Cardiac fibroblast (primary cell): ENCODE measurements at regions not wholly inside any gene's neighbourhood (a gene's known extent, or its start where the extent isn't known, plus 50 kb on each side); places are given as distances from the start of the nearest gene placed in this dataset.

Source experiments
- DNase-seq, 2 donors: peaks; one replicate each; pipeline versions ENCODE4 v3.0.0 to v3.0.0-alpha.2; 2010; ENCODE audit warnings: low read depth in 2 of 2
- H3K4me3 ChIP-seq, 2 donors: replicated peaks in 1 of 2; 1 replicate in 1 of 2; 2 replicates in 1 of 2; pipeline ENCODE4 v1.5.1; 2011; ENCODE audit warnings: low read depth in 2 of 2, low read length in 2 of 2, mild to moderate bottlenecking in 2 of 2, moderate library complexity in 1 of 2
- TF ChIP-seq, protein P1 (sequence below): IDR thresholded peaks from one replicate; pipeline ENCODE4 v1.5.1; 2011; ENCODE audit warnings: low read depth, mild to moderate bottlenecking, low read length, inconsistent platforms

DNA sequence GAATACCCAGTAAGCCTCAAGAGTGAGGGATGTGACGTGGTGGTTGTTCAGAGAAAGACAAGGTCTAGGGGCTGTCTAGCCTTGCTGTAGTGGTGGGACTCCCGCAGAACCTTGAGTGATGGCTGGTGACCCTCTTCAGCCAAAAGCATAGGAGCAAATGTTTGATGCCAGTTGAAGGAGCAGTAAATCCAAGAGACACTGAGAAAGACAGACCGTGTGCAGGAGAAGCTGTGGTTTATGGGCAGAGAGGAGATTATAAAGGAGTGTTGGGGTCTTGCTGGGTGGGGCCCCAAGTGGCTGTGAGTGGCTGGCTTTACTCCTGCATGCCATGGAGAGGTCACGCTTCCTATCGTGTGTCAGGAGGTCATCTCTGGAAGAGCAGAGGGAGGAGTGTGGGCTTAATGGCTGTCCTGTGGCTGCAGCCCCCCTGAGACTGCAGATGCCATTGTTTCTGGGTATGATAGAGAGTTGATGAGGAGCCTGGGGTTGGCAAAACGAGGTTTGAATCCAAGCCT, 152.0 kb upstream of the CCND2 start:
- no peak overlapping the region for H3K4me3 ChIP-seq
- TF ChIP-seq, protein P1, sequence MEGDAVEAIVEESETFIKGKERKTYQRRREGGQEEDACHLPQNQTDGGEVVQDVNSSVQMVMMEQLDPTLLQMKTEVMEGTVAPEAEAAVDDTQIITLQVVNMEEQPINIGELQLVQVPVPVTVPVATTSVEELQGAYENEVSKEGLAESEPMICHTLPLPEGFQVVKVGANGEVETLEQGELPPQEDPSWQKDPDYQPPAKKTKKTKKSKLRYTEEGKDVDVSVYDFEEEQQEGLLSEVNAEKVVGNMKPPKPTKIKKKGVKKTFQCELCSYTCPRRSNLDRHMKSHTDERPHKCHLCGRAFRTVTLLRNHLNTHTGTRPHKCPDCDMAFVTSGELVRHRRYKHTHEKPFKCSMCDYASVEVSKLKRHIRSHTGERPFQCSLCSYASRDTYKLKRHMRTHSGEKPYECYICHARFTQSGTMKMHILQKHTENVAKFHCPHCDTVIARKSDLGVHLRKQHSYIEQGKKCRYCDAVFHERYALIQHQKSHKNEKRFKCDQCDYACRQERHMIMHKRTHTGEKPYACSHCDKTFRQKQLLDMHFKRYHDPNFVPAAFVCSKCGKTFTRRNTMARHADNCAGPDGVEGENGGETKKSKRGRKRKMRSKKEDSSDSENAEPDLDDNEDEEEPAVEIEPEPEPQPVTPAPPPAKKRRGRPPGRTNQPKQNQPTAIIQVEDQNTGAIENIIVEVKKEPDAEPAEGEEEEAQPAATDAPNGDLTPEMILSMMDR, result no peak
- DNase-seq, result no peak

DNA sequence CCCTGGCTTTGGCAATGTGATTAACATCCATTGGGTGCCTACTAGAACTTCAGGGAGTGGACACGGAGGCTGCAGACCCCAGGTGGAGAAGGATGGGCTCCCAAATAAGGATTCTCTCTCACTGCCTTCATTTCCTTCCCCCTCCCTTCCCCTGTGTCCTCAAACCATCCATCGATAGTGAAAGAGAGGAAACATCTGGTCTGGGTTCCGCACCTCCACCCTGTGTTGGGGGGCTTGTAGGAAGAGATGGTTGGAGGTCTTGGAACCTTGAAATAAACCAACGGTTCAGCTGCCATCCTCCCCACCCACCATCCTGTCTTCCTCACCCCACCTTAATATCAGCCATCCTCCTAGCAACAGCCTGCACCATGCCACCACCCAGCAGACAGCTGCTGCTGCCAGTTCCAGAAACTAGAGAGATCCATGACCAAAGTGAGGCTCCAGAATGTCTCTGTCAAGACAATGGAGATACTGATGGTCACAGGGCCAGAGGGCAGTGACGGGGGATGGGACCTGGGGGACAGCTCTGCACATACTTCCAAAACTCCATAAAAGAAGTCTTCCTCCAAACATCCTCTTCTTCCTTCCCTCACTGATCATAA, 153.1 kb upstream of the CCND2 start:
- TF ChIP-seq, protein P1, result no peak

DNA sequence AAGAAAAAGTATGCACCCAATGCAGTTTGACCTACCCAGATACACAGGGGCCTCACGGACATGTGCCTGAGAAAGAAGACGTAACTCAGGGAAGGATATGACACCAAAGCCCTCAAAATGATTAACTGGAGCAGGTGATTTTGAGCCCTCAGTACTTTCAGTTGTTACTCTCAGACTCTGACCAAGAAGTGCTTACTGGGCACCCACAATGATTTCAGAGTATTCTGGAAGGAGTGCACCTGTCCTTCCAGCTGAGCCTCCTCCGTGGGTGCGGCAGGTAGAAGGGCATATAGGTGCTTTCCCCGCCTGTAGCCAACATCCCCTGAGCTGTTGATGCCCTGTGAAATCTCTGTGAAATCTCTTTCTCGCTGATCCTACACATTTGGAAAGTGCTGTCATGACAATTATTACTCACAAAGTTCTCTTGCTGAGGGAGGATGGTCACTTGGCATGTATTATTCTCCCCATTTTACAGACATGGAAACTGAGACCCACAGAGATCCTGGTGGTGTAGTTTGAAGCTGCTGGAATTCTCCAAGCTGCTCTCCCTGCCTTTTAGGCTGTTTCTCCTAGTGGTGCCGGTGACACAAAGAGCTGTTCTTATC, 154.3 kb upstream of the CCND2 start:
- TF ChIP-seq, protein P1, result no peak
- no peak overlapping the region for H3K4me3 ChIP-seq
- no peak for DNase-seq

More for the DNA sequence above, 153.1 kb upstream of the CCND2 start:
- H3K4me3 ChIP-seq, result no peak overlapping the region
- no peak for DNase-seq

DNA sequence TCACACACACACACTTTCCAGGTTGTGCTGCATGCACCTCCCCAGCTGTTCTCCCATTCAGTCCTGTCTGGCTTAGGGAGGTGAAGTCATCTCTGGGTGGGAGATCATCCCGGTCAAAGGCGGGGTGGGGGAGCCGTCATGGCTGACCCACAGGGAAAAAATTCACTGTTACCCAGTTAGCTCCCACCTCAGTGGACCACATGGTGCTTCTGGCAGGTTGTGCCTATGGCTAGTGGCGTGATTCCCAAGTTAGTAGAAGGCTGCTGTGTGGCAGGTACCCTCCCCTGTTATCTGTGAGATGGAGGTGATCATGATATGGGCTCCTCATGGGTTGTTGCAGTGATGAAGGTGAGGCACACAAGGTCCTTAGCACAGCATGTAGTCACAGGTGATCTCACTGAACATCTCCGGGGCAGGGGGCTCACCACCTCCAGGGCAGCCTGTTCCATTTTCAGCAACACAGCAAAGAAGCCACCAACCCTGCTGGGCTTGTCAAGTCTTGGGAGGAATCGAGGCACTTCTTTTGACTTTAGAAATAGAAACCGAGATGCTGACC, 154.9 kb upstream of the CCND2 start:
- TF ChIP-seq, protein P1, result no peak
- DNase-seq, result no peak
- no peak overlapping the region for H3K4me3 ChIP-seq

DNA sequence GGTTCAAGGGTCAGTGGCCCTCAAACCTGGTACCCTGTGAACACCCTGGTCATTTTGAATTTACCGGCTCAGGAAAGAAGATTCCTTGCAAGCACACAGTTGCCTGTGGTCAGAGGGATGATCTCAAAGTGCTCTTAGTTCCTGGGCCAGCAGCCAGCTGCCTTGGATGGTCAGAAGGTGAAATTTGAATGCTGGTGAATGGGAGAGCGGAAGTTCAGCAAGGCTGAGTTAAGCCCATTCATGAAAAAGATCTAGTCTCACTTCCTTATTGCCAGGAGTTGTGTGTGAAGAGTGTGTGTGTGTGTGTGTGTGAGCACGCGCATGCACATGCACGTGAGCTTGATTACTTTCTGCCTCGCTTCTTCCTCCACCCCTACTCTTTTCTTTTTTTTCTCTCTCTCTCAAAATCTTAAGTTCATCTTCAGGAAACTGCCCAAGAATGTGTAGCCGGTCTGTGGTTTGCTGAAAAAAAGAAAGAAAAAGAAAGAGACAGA, 155.5 kb upstream of the CCND2 start:
- peak; percentile 37 to 42 for DNase-seq
- H3K4me3 ChIP-seq, result no peak overlapping the region
- TF ChIP-seq, protein P1, result no peak

DNA sequence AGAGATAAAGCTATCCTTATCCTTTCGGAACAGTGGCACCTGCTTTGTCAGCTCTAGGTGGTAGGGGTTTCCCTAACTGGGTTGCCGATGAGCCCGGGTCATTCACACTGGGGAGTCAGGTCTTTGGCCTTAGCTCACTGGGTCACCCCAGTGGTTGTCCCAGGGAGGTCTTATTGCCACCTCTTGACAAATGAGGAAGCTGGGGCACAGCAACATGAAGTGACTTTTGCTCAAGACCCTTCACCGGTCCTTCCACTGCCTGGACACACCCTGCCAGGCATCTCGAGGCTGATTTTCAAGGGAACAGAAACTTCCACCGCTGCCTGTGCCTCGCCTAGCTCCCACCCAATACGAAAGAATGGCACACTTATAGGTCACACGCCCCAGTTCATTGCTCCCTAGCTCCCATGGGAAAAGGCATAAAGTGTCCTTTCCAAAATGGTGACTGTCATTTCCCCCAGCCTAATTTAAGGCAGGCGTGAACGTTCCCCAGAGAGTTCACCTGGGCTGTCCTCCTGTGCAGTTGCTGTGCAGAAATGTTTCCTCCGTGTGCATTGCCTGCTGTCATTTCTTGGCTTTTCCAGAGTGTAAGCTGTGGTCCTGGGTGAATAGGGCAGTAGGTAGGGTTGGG, 156.1 kb upstream of the CCND2 start:
- TF ChIP-seq, protein P1, result no peak
- no peak overlapping the region for H3K4me3 ChIP-seq
- no peak for DNase-seq
